H9 (cell line): ENCODE measurements at regions not wholly inside any gene's neighbourhood (a gene's known extent, or its start where the extent isn't known, plus 50 kb on each side); places are given as distances from the start of the nearest gene placed in this dataset.

ENCODE experiments used
- DNase-seq: peaks from one replicate; pipeline ENCODE4 v3.0.0-alpha.2; 2017
- H2AFZ ChIP-seq: one replicate; pipeline ENCODE4 v1.6.1; 2013; ENCODE audit warnings: mild to moderate bottlenecking, low read length, control low read depth, moderate library complexity
- H2AK5ac ChIP-seq: 2 replicates; pipeline ENCODE4 v1.6.1; 2013; ENCODE audit warnings: low read length, control low read depth, mixed read lengths; ENCODE audit not compliant: insufficient read length
- H2BK120ac ChIP-seq: one replicate; pipeline ENCODE4 v1.6.1; 2013; ENCODE audit warnings: low read depth, mild to moderate bottlenecking, low read length, control low read depth, inconsistent platforms; ENCODE audit not compliant: poor library complexity, severe bottlenecking
- H2BK12ac ChIP-seq: 2 replicates; pipeline ENCODE4 v1.6.1; 2013; ENCODE audit warnings: low read length, control low read depth, mixed read lengths, low read depth; ENCODE audit not compliant: insufficient read length
- H2BK15ac ChIP-seq: 2 replicates; pipeline ENCODE4 v1.6.1; 2013; ENCODE audit warnings: low read depth, low read length, control low read depth
- H2BK20ac ChIP-seq: one replicate; pipeline ENCODE4 v1.6.1; 2013; ENCODE audit warnings: low read depth, mild to moderate bottlenecking, low read length, control low read depth, inconsistent platforms; ENCODE audit not compliant: poor library complexity, severe bottlenecking
- H2BK5ac ChIP-seq: 2 replicates; pipeline ENCODE4 v1.6.1; 2013; ENCODE audit warnings: low read length, control low read depth, mixed read lengths; ENCODE audit not compliant: insufficient read length
- H3K14ac ChIP-seq: 2 replicates; pipeline ENCODE4 v1.6.1; 2013; ENCODE audit warnings: low read length, control low read depth; ENCODE audit not compliant: insufficient read depth
- H3K18ac ChIP-seq: 2 replicates; pipeline ENCODE4 v1.6.1; 2013; ENCODE audit warnings: low read depth, mild to moderate bottlenecking, mixed read lengths, low read length, control low read depth; ENCODE audit not compliant: insufficient read length
- H3K23ac ChIP-seq: 2 replicates; pipeline ENCODE4 v1.6.1; 2013; ENCODE audit warnings: low read length, control low read depth, mixed read lengths, low read depth; ENCODE audit not compliant: insufficient read length
- H3K23me2 ChIP-seq: 2 replicates; pipeline ENCODE4 v1.6.1; 2013; ENCODE audit warnings: low read depth, mild to moderate bottlenecking, mixed read lengths, low read length, control low read depth; ENCODE audit not compliant: insufficient read length, poor library complexity, severe bottlenecking
- H3K27ac ChIP-seq: 2 replicates; pipeline ENCODE4 v1.5.1; 2013; ENCODE audit warnings: low read length, control low read depth, mixed read lengths, low read depth; ENCODE audit not compliant: insufficient read length
- H3K27me3 ChIP-seq: 2 replicates; pipeline ENCODE4 v1.6.1; 2013; ENCODE audit warnings: low read length, control low read depth, inconsistent platforms; ENCODE audit not compliant: insufficient read depth
- H3K4ac ChIP-seq: 2 replicates; pipeline ENCODE4 v1.6.1; 2013; ENCODE audit warnings: low read depth, mild to moderate bottlenecking, control low read depth, inconsistent platforms, low read length, moderate library complexity
- H3K4me1 ChIP-seq: 2 replicates; pipeline ENCODE4 v1.6.1; 2013; ENCODE audit warnings: low read length, control low read depth, inconsistent platforms; ENCODE audit not compliant: insufficient read depth
- H3K4me2 ChIP-seq: 2 replicates; pipeline ENCODE4 v1.6.1; 2013; ENCODE audit warnings: low read length, control low read depth, mixed read lengths; ENCODE audit not compliant: insufficient read length, insufficient read depth
- H3K56ac ChIP-seq: 2 replicates; pipeline ENCODE4 v1.6.1; 2013; ENCODE audit warnings: low read depth, mild to moderate bottlenecking, mixed read lengths, low read length, control low read depth; ENCODE audit not compliant: insufficient read length
- H3K79me1 ChIP-seq: 2 replicates; pipeline ENCODE4 v1.6.1; 2013; ENCODE audit warnings: low read depth, mild to moderate bottlenecking, moderate library complexity, low read length, control low read depth, inconsistent platforms; ENCODE audit not compliant: insufficient read depth, poor library complexity, severe bottlenecking
- H3K79me2 ChIP-seq: 2 replicates; pipeline ENCODE4 v1.6.1; 2013; ENCODE audit warnings: low read length, control low read depth, inconsistent platforms; ENCODE audit not compliant: insufficient read depth
- H3K9ac ChIP-seq: 2 replicates; pipeline ENCODE4 v1.6.1; 2013; ENCODE audit warnings: low read length, control low read depth, mixed read lengths; ENCODE audit not compliant: insufficient read length; ENCODE audit errors: extremely low read depth
- H3K9me3 ChIP-seq: one replicate; pipeline ENCODE4 v1.6.1; 2013; ENCODE audit warnings: low read depth, low read length, inconsistent platforms; ENCODE audit not compliant: control insufficient read depth
- H3T11ph ChIP-seq: one replicate; pipeline ENCODE4 v1.6.1; 2013; ENCODE audit warnings: mild to moderate bottlenecking, low read length, control low read depth, inconsistent platforms
- H4K20me1 ChIP-seq: one replicate; pipeline ENCODE4 v1.6.1; 2013; ENCODE audit not compliant: control insufficient read depth, insufficient read length, insufficient read depth
- H4K5ac ChIP-seq: 2 replicates; pipeline ENCODE4 v1.6.1; 2013; ENCODE audit warnings: low read depth, mild to moderate bottlenecking, mixed read lengths, low read length, control low read depth; ENCODE audit not compliant: insufficient read length
- H4K8ac ChIP-seq: replicated peaks from 2 replicates; pipeline ENCODE4 v1.6.1; 2013; ENCODE audit warnings: low read length, control low read depth, mixed read lengths, low read depth; ENCODE audit not compliant: insufficient read length
- H4K91ac ChIP-seq: 2 replicates; pipeline ENCODE4 v1.6.1; 2013; ENCODE audit warnings: low read depth, mild to moderate bottlenecking, moderate library complexity, mixed read lengths, low read length, control low read depth; ENCODE audit not compliant: insufficient read length
- H3K27ac Mint-ChIP-seq, 3 experiments: 2 replicates in 2 of 3; 3 replicates in 1 of 3; pipeline ENCODE4 v1.8.0; 2020 to 2021; ENCODE audit warnings: mixed read lengths in 3 of 3, mild to moderate bottlenecking in 1 of 3, moderate library complexity in 1 of 3
- H3K27me3 Mint-ChIP-seq: 2 replicates; pipeline ENCODE4 v1.8.0; 2021; ENCODE audit warnings: low read depth, mild to moderate bottlenecking, moderate library complexity, mixed read lengths
- H3K36me3 Mint-ChIP-seq, 3 experiments: 2 replicates in 2 of 3; 3 replicates in 1 of 3; pipeline ENCODE4 v1.8.0; 2020 to 2021; ENCODE audit warnings: low read depth in 3 of 3, mixed read lengths in 3 of 3; ENCODE audit not compliant: insufficient read depth in 1 of 3
- H3K4me1 Mint-ChIP-seq, 2 experiments: 2 replicates each; pipeline ENCODE4 v1.8.0; 2020; ENCODE audit warnings: mixed read lengths in 2 of 2
- H3K4me3 Mint-ChIP-seq, 2 experiments: 2 replicates in 1 of 2; 3 replicates in 1 of 2; pipeline ENCODE4 v1.8.0; 2020 to 2021; ENCODE audit warnings: mild to moderate bottlenecking in 2 of 2, mixed read lengths in 2 of 2, moderate library complexity in 1 of 2
- H3K9me3 Mint-ChIP-seq, 2 experiments: 2 replicates in 1 of 2; 3 replicates in 1 of 2; pipeline ENCODE4 v1.8.0; 2020; ENCODE audit warnings: mild to moderate bottlenecking in 2 of 2, mixed read lengths in 2 of 2, moderate library complexity in 1 of 2
- CTCF ChIP-seq: fragments of 200-600 bp; sonication (generic); conservative IDR thresholded peaks from 3 replicates; pipeline ENCODE4 v1.8.0; 2021; ENCODE audit warnings: antibody characterized with exemption, mild to moderate bottlenecking
- WGBS: extraction: QIAGEN DNeasy Blood & Tissue Kit; methylation state at CpG from one replicate; pipeline ENCODE4 v1.1.7; 2013; ENCODE audit warnings: missing lambda C conversion rate, low lambda C conversion rate, mixed read lengths; ENCODE audit not compliant: insufficient read length; ENCODE audit errors: extremely low coverage; 5-methylcytosine and 5-hydroxymethylcytosine counted together

GRCh38 chr9:85263288-85263687 is 478.5 kb downstream of the AGTPBP1 start:
- Histone ChIP-seq H3T11ph (no peak overlapping the region), H4K91ac (no peak overlapping the region), H4K8ac (no peak overlapping the region), H3K56ac (no peak overlapping the region), H2AFZ (no peak overlapping the region), H3K23me2 (no peaks in the 10 kb centered on the region), H2BK20ac (no peak overlapping the region), H3K79me1 (no peaks in the 10 kb centered on the region), H4K20me1 (no peaks in the 10 kb centered on the region), H4K5ac (no peak overlapping the region), H3K4me1 (peaks cover 5% of the 10 kb centered on the region; the same call in 1 of the 2 replicates), H3K27me3 (no peaks in the 10 kb centered on the region), H3K4ac (no peak overlapping the region), H3K18ac (no peak overlapping the region), H2BK120ac (no peak overlapping the region), H3K79me2 (no peaks in the 10 kb centered on the region), H3K9me3 (no peaks in the 10 kb centered on the region), H3K4me2 (no peak overlapping the region), H3K23ac (no peak overlapping the region), H2AK5ac (no peak overlapping the region), H2BK15ac (no peak overlapping the region), H3K27ac (no peak overlapping the region), H3K9ac (no peak overlapping the region), H2BK12ac (no peak overlapping the region), H3K14ac (no peak overlapping the region), H2BK5ac (no peak overlapping the region)
- DNase-seq, result no peak
- Mint-ChIP-seq H3K36me3 (no peaks in the 10 kb centered on the region), H3K9me3 (no peaks in the 10 kb centered on the region), H3K4me1 (peaks cover 13 to 15% of the 10 kb centered on the region in 2 experiments), H3K27ac (no peak overlapping the region), H3K27me3 (peaks cover 10% of the 10 kb centered on the region), H3K4me3 (no peak overlapping the region)
- no peak for TF ChIP-seq CTCF
- WGBS, result no CpG with 5 or more reads among the region's 2 CpGs
